ENCODE measurements at regions not wholly inside any gene's neighbourhood (a gene's known extent, or its start where the extent isn't known, plus 50 kb on each side); places are given as distances from the start of the nearest gene placed in this dataset.

DNA sequence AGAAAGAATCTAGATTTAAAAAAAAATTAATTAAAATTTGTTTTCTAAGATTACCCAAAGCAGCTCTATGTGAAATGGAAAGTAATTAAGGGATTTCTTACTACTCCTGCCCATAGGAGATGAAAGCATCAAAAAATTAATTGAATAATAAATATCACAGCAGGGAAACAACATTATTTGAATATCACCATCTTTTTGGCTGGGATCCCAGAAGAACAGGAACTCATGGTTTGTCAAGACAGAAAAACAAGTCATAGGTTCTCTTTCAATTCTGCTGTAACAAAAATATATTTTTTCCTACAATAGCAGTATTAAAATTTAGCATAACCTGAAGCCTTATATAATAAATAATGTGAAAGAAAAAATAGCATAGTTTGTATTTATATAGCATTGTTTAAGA, 1713.4 kb downstream of the NCAM2 start:
- BruUV-seq (replicated peaks): no TSS peak
- peak; percentile 27 for DNase-seq (ENCODE audit: unreplicated experiment)
- POLR2A ChIA-PET: interaction anchor here (0.6 kb wide), 1 partner anchor 31 kb away, joined by 3 read pairs; no protein-coding TSS in a partner anchor
- TF ChIP-seq, protein P1, sequence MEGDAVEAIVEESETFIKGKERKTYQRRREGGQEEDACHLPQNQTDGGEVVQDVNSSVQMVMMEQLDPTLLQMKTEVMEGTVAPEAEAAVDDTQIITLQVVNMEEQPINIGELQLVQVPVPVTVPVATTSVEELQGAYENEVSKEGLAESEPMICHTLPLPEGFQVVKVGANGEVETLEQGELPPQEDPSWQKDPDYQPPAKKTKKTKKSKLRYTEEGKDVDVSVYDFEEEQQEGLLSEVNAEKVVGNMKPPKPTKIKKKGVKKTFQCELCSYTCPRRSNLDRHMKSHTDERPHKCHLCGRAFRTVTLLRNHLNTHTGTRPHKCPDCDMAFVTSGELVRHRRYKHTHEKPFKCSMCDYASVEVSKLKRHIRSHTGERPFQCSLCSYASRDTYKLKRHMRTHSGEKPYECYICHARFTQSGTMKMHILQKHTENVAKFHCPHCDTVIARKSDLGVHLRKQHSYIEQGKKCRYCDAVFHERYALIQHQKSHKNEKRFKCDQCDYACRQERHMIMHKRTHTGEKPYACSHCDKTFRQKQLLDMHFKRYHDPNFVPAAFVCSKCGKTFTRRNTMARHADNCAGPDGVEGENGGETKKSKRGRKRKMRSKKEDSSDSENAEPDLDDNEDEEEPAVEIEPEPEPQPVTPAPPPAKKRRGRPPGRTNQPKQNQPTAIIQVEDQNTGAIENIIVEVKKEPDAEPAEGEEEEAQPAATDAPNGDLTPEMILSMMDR (IDR thresholded peaks at IDR 0.05; ENCODE audit: unreplicated experiment): no peak
- CTCF ChIA-PET: no interaction called here
- H3K4me1 Mint-ChIP-seq (ENCODE audit: insufficient read depth, unreplicated experiment): peaks cover 7% of the 10 kb centered on the region
- no peak overlapping the region for H3K4me3 Mint-ChIP-seq (ENCODE audit: unreplicated experiment)
- intact Hi-C loops (cut with micrococcal nuclease): no loop called here
- H3K36me3 Mint-ChIP-seq (ENCODE audit: insufficient read depth, unreplicated experiment): no peaks in the 10 kb centered on the region
- no peaks in the 10 kb centered on the region for H3K27me3 Mint-ChIP-seq (ENCODE audit: insufficient read depth, unreplicated experiment)
- H3K9me3 Mint-ChIP-seq (ENCODE audit: unreplicated experiment): peaks cover 9% of the 10 kb centered on the region
- no peak overlapping the region for H3K27ac Mint-ChIP-seq (ENCODE audit: low read depth, unreplicated experiment)

DNA sequence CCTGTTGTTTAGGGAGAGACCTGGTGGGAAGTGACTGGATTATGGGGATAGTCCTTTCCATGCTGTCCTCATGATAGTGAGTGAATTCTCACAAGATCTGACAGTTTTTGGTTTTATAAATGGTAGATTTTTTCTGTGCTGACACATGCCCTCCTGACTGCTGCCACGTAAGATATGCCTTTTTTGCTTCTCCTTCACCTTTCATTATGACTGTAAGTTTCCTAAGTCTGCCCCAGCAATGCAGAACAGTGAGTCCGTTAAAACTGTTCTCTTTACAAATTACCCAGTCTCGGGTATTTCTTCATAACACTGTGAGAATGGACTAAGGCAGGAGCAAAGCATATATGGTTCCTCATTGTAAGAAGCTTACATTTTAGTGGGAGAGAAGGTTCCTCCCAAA, 1727.2 kb downstream of the NCAM2 start:
- Mint-ChIP-seq H3K4me3 (ENCODE audit: unreplicated experiment) (no peak overlapping the region), H3K27ac (ENCODE audit: low read depth, unreplicated experiment) (no peak overlapping the region), H3K36me3 (ENCODE audit: insufficient read depth, unreplicated experiment) (no peaks in the 10 kb centered on the region), H3K9me3 (ENCODE audit: unreplicated experiment) (peaks cover 10% of the 10 kb centered on the region), H3K4me1 (ENCODE audit: insufficient read depth, unreplicated experiment) (no peaks in the 10 kb centered on the region), H3K27me3 (ENCODE audit: insufficient read depth, unreplicated experiment) (no peaks in the 10 kb centered on the region)
- TF ChIP-seq, protein P1 (IDR thresholded peaks at IDR 0.05; ENCODE audit: unreplicated experiment): no peak
- intact Hi-C loops (cut with micrococcal nuclease): no loop called here
- no peak for DNase-seq (ENCODE audit: unreplicated experiment)
- no TSS peak for BruUV-seq (replicated peaks)
- ChIA-PET POLR2A (no interaction called here), CTCF (interaction anchor here (0.6 kb wide), 1 partner anchor 171 kb away, joined by 3 read pairs; no protein-coding TSS in a partner anchor)

DNA sequence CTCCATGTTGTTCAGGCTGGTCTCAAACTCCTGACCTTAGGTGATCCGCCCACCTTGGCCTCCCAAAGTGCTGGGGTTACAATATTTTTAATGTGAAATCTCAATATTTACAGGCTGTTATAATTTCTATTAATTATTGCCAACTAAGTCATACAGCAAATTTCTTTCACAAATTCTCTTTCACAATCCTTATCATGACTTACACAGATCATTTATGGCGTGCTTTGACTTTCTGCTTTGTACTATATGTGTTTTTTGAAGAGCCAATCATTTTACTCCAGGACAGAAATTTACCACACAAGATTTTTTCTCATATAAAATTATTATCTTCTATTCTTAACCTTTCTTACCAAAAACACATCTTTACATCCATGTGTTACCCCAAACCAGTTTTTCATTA, 1729.9 kb downstream of the NCAM2 start:
- Mint-ChIP-seq H3K4me3 (ENCODE audit: unreplicated experiment) (no peak overlapping the region), H3K9me3 (ENCODE audit: unreplicated experiment) (peaks cover 18% of the 10 kb centered on the region), H3K4me1 (ENCODE audit: insufficient read depth, unreplicated experiment) (no peaks in the 10 kb centered on the region), H3K27ac (ENCODE audit: low read depth, unreplicated experiment) (no peak overlapping the region), H3K27me3 (ENCODE audit: insufficient read depth, unreplicated experiment) (no peaks in the 10 kb centered on the region), H3K36me3 (ENCODE audit: insufficient read depth, unreplicated experiment) (no peaks in the 10 kb centered on the region)
- POLR2A ChIA-PET: no interaction called here
- DNase-seq (ENCODE audit: unreplicated experiment): peak; percentile 36
- TF ChIP-seq, protein P1 (IDR thresholded peaks at IDR 0.05; ENCODE audit: unreplicated experiment): no peak
- no TSS peak for BruUV-seq (replicated peaks)
- CTCF ChIA-PET: no interaction called here
- intact Hi-C loops (cut with micrococcal nuclease): no loop called here

DNA sequence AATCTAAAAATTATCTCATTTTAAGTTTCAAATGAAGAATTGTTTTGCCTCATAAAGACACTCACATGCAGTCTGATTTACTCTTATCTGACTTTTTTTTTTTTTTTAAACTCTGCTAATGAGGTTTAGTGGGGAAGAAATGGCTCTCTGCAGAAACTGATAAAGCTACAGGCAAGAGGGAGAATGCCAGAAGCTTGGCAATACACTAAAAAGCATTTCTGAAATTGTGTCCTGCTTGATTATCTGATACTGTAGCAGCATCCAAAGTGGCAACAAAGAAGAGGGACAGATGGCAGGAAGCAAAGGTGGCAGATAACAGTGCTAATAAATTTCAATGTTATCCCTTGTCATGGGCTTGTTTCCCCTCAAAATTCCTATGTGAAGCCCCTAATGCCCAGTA, 1744.9 kb downstream of the NCAM2 start:
- Mint-ChIP-seq H3K4me1 (ENCODE audit: insufficient read depth, unreplicated experiment) (no peaks in the 10 kb centered on the region), H3K27ac (ENCODE audit: low read depth, unreplicated experiment) (no peak overlapping the region), H3K9me3 (ENCODE audit: unreplicated experiment) (no peaks in the 10 kb centered on the region), H3K4me3 (ENCODE audit: unreplicated experiment) (no peak overlapping the region), H3K36me3 (ENCODE audit: insufficient read depth, unreplicated experiment) (no peaks in the 10 kb centered on the region), H3K27me3 (ENCODE audit: insufficient read depth, unreplicated experiment) (no peaks in the 10 kb centered on the region)
- intact Hi-C loops (cut with micrococcal nuclease): no loop called here
- DNase-seq (ENCODE audit: unreplicated experiment): no peak
- CTCF ChIA-PET: interaction anchor here (1.0 kb wide), 1 partner anchor 168 kb away, joined by 4 read pairs; no protein-coding TSS in a partner anchor
- TF ChIP-seq, protein P1 (IDR thresholded peaks at IDR 0.05; ENCODE audit: unreplicated experiment): no peak
- POLR2A ChIA-PET: no interaction called here
- no TSS peak for BruUV-seq (replicated peaks)
